ENCODE measurements at regions not wholly inside any gene's neighbourhood (a gene's known extent, or its start where the extent isn't known, plus 50 kb on each side); places are given as distances from the start of the nearest gene placed in this dataset.
"Not testable (repeated sequence)": the region's sequence is repeated elsewhere in the genome, so short reads cannot be mapped to it uniquely, and the experiment has no call there.

DNA sequence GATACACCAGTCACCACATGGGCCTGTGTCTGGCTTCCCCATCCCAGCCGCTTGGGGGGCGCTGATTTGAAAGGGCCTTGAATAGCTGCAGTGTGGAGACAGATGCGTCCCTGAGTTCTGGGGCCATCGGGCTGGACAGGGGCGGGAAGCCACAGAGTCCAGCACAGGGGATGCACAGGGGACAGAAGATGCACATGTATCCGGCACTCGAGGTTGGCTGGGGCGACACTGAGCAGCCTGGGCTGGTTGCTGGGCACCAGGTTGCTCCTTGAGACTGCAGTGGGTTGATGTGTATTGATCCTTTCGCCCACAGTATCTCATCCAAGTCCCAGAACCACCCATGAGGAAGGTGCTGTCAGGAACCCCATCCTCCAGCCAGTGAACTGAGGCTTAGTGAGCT is 99.3 kb upstream of the SYT13 start:
- no peak for DNase-seq (ENCODE audit: low read depth in 2 of 2)

DNA sequence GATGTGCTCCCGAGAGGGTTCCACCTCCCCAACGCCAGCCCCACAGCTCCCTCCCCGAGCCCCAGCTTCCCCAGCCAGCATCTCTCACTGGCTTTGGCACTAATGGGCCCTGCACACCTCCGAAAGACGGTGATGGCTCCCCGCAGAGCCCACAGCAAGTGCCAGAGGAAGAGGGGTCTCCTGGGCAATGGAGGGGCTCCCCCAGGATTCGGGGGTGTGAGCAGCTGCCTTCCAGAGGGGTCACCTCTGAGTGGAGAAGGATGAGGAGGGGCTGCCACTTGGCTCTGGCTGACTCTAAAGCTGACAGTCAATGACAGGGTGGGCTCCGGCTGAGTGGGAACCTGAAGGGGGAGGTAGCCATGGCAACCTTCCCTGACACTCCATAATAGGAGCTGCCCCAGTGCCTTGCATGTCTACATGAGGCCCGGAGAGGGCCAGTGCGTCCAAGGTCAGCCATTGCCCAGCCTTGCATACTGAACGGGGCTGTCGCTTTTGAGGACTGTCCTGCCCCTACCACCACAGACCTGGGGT is 98.6 kb upstream of the SYT13 start:
- DNase-seq (ENCODE audit: low read depth in 2 of 2): no peak

DNA sequence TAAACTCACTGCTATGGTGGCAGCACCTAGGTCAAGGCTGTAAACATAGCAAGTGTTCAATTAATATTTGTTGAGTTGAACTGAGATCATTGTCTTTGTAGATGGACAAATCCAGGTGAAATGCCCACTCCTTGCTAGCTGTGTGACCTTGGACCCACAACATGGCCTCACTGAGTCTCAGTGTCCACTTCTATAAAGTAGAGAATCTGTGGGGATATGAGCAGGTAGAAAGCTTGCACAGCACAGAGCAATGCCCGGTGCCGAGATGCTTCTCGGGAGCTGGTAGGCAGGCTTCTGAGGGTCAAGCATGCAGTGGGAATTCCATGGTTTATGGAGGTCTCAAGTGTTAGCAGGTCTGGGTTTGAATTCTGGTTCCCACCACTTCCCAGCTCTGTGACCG is 97.9 kb upstream of the SYT13 start:
- DNase-seq (ENCODE audit: low read depth in 2 of 2): no peak

DNA sequence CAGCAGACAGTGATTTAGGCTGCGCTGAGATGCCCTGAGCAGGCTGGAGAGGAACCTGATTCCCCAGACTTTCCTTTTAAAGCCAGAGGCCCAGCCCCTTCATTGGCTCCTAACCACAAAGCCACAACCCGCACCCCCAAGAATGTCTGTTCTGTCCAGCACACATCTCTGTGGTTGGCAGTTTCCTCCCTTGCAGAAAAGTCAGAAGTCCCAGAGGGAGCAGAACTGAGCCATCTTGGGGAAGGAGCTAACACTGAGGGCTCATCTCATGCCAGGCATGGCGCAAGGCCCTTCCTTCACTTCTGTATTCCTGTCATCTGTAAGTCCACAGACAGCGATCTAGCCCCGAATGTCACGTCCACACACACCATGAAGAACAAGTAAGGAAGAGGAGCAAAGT is 97.1 kb upstream of the SYT13 start:
- DNase-seq (ENCODE audit: low read depth in 2 of 2): no peak

DNA sequence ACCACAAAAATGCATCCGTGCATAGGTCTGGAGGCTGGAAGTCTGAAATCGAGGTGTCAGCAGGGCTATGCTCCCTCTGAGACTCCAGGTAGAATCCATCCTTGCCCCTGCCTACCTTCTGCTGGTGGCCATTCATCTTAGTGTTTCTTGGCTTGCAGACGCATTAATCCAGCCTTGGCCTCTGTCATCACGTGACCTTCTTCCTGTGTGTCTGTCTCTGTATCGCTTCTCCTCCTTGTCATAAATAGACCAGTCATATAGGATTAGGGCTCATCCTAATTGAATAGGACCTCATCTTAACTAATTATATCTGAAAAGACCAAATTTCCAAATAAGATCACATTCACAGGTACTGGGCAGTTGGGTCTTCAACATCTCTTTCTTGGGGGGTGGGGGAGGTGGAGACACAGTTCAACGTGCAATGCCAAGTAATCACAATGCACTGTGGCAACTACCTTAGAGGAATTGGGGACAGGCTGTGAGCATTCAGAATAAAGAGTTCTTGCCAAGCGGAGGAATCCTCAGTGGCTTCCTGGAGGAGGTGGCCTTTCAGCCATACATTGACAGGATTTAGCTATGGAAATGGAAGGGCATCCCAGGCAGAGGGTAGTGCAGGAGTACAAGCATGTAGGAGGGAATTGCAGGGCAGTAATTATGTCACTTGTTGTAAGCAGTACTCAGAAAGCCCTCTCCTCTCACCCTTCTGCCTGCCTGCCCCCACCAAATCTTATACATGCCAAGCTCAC is 96.2 kb upstream of the SYT13 start:
- DNase-seq (ENCODE audit: low read depth in 2 of 2): no peak

DNA sequence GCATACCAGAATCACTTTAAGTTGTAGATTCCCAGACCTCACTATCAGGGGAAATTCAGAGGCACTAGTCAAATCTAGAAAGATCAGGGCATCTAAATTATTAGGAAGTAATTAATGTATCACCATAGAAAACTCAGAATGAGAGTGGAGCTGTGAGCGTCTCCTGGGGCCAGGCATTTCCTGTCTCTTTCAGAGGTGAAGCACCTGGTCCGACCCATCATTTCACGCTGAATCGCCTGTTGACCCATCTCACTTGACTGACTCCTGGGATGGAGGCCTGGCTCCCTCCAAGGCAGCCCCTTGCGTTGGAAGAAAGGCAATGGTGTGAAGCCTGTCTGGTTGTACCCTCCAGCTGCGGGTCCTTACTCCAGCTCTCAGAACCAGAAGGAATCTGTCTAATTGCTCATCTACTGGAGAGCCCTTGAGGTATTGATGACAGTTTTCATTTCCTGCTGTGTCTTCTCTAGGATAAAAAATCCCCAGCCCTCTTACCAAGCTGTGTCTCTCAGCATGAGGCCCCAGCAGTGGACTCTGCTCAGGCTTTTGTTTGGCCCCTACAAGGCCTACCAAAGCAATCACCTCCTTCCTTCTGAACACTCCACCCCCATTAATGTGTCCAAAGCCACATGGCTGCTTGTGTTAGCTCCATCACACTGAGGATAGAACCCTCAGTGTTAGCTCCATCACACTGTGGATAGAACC is 93.2 kb upstream of the SYT13 start:
- no peak for DNase-seq (ENCODE audit: low read depth in 2 of 2)

DNA sequence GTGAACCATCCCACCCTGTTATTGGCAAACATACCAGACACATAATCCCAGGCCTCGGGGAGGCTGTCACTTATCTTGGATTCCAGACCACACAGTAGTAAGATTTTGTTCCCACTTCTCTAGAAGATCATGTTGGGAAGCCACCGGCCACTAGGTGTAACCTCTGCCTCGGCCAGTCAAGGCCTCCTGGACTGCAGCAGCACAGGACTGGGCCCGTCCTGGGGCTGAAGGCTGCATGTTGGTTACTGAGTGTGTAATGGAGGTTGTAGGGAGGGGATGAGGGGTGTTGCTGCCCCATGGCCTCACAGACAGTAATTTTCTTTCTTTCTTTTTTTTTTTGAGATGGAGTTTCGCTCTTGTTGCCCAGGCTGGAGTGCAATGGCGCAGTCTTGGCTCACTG is 92.4 kb upstream of the SYT13 start:
- no peak for DNase-seq (ENCODE audit: low read depth in 2 of 2)

DNA sequence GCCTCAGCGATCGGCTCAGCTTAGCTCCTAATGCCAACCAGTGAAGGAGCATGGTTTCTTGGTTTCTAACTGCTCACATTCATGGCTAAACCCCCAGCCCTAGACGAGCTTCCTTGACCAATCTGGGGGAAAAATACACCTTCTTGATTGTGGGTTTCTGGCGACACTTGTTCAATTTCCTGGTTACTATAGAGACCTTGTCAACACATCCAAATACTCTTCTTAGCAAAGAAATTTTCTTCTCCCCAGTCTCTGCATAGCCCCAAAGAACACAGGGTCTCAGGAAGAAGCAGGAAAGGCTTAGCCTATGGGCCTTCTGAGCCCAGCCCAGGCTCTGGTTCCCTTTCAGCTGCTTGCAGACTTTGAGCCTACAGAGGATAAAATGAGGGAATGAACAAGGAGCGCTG is 88.5 kb upstream of the SYT13 start:
- no peak for DNase-seq (ENCODE audit: low read depth in 2 of 2)

DNA sequence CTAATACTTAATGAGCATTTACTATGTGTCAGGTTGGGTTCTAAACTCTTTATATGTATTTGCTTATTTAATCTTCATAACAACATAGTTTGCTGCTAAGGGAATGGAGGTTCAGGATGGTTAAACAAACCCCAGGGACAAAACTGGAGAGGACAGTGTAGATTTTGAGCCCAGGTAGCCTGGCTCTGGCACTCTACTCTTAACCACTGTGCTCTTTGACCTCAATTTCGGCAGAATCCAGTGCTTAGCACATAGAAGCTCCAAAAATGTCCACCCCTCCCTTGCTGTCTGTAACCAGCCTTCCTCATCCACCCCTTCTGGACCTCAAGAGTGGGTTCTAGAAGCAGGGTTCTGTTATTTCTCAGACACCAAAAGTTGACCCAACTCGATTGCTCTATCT is 88.0 kb upstream of the SYT13 start:
- no peak for DNase-seq (ENCODE audit: low read depth in 2 of 2)

DNA sequence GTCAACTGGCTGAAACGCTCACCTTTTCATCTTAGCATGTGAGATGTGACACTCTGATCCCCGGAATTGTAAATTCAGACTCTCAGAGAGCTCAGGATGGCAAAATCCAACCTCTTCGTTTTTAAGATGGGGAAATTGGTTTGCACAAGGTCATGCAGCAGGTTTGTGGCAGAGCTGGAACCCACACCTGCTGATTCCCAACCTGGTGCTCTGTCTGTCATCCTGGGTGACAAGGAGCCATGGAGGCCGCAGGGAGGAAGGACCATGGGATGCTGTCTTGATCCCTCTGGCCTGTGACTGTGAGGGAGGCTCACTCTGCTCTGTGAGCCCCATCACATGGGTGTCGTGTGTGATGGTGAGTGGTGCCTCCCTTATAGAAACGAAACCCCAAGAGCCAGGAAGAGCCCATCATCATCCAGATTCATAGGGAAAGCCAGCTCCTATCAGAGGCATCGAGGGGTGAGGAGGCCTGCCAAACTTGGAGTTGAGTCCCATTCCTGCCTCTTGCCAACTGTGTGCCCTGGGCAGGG is 87.4 kb upstream of the SYT13 start:
- no peak for DNase-seq (ENCODE audit: low read depth in 2 of 2)

DNA sequence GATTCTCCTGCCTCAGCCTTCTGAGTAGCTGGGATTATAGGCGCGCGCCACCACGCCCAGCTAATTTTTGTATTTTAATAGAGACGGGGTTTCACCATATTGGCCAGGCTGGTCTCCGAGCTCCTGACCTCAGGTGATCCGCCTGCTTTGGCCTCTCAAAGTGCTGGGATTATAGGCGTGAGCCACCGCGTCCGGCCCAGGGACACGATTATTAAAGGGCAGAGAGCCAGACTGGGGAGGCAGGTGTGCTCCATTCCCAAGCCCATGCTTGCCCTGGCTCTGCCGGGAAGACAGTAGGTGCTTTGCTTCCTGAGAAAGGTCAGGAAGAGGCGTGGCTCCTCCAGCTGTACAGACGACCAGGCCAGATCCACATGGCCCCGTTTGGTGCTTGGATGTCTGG is 86.3 kb upstream of the SYT13 start:
- DNase-seq (ENCODE audit: low read depth in 2 of 2): not testable (repeated sequence)

DNA sequence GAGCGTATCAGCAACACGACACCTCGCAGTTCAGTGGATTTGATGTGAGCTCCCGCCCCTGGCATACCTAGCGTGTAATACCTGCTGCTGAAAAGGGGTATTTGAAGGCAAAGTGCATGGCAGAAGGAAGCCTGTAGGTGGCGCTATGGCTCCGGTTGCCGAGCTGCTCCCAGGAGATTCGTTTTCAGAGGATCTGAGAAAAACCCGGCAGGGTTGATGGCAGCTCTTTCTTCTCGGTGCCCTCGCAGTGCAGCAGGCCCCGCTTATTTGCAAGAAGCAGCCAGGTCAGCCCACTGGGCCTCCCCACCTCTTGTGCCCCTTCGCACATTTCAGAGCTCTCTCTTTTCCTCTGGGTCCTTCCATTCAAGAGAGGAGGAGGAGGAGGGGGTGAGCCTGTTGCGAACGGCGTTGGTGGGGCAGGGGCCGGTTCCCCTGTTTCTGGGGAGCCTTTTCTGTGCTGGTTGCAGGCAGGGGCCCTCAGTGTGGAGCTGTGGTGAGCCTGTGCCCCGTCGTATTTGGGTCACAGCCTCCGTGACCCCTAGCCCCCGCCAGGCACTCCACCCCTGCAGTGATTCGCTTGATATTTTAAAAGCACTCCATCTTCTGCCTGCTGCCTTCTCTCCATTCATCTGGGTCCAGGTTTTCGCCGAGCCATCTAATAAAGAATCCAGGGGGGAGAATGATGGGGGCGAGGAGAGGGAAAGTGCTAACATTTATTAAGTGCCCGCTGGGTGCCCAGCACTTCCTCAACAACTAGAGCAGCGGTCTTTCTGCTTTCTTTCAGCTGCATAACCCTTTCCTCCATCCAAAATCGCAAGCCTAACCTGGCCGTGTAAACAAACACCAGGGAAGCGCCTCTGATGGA is 85.3 kb upstream of the SYT13 start:
- DNase-seq (ENCODE audit: low read depth in 2 of 2): peak; percentile 11 to 12

DNA sequence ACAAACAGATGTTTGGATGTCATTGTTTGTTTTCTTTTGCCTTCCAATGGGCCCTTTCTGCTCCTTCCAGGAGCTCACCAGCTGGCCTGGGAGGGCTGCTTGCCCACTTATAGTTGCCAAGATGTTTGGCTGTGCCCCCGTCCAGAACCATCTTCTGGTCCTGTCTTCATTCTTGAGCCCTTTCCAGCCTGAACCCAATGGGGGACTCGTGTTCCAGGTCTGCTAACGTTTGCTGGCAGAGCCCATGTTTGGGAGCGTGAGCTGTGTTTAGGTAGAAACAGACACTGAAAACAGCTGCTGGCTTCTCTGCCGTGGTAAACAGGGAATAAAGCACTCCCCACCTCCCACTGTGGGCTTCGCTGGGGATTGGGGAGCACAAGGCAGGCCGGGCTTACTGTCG is 83.2 kb upstream of the SYT13 start:
- no peak for DNase-seq (ENCODE audit: low read depth in 2 of 2)

DNA sequence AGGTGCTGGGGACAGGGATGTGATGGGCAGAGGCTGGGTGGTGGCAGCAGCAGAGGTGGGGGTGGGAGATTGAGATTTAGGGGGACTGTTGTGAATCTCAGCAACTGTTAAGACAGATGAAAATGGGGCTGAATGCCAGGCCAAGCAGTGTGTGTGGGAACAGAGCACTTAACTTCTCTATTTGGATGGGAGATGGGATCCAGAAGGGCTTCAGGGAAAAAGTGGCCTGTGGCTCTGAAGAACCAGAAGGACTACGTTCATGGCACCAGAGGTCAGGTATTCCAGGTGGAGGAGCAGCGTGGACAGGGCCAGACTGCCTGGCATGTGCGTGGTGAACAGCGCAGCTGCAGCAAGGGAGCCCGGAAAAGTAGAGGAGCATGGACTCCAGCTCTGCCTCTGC is 82.6 kb upstream of the SYT13 start:
- no peak for DNase-seq (ENCODE audit: low read depth in 2 of 2)

DNA sequence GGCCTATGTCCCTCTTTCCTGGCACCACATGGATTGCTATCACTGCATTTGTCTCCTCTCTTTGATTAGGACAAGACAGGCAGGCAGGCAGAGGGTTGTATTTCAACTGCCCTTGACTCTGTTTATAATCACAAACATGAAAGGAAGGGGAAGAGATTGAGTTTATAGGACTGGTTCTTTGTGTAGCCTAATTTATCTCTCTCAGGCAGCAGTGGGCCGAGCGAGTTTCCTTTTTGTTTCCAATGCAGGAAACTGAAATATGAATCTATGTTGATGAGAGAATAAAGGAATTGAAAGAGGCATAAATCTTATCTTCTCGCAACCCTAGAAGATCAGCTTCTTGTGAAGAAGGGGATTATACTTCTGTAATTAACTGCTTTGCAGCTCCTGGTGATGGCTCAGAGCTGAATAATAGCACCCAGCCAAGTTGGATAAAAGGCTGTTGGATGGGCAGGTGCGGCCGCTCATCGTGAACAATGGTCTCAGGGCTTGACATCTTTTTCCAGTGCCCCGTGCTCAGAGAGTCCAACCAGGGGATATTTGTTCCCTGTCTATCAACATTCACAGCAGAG is 80.6 kb upstream of the SYT13 start:
- no peak for DNase-seq (ENCODE audit: low read depth in 2 of 2)

DNA sequence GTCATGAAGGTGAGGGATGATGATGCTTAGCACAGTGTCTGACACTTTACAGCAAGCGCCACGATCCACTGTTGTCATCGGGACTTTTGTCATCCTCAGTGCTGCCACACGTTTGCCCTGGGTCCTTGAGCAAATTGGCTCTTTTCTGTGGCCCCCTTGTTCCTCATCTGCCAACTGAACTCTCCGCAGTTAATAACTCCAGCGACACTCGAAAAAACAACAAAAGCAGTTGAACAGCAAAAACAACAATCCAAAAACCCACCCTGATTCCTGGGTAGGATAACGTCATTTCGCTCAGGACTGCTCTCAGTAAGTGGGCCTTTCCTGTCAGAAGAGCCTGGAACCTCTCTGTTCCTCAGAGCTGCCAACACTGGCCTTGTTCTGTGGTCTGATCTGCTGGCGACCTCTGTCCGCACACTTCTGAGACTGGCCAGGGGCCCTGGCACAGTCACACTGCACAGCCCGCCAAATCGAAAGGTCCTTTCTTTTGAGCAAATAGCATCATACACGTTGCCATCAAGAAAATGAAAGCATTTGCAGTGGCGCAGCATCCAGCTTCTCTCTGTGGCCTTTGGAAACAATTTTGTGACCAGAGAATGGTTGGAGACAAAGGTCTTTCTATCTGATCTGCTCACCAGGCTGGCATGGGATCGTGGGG is 79.9 kb upstream of the SYT13 start:
- no peak for DNase-seq (ENCODE audit: low read depth in 2 of 2)

DNA sequence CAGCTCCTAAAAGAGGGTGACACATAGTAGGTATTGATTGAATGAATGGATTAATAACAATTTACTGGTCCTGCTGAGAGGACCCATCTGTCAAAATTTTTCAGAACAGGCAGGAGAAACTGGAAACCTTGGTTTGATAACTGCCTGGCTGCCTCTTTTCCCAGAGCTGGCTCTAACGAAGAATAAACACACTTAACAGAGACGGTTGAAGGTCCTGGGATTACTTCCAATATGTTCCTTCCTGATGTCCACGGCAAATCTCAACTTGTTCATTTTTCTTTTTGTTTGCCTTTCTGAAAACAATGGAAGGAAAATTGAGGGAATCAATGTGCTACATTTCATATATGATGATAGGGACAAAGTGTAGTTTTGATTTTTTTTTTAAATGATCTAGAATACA is 76.5 kb upstream of the SYT13 start:
- no peak for DNase-seq (ENCODE audit: low read depth in 2 of 2)

DNA sequence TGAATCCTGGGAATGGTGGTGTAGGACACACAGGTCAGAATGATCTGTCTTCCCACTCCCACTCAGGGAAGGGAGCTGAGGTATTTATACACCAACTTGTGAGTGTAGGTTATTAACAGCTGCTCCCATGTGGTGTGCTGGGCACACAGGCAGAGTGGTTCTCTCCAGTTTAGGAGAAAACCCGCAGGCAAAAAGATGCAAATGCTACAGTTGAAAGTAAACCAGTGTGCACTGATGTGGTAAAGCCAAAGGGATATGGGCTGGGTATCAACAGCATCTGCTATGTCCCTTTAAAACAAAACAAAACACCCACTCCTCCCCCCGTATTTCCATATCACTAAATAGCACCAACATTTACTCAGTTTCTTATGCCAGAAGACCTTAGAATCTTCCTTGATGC is 75.4 kb upstream of the SYT13 start:
- no peak for DNase-seq (ENCODE audit: low read depth in 2 of 2)

DNA sequence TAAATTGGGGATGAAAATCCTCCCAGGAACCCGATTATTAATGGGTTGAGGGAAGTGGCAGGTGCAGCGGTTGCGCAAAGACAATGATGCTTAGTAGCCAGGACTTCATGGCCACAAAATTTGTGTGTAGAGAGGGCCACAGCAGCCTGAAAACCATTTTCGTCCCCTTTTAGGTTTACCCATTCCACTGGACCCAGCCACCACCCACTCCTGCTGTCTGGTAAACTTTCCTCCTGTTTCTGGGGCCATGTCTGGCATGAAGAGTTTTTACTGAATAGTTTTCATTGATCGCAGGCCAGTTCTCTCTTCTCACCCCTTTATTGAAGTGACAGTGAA is 69.5 kb upstream of the SYT13 start:
- no peak for DNase-seq (ENCODE audit: low read depth in 2 of 2)

DNA sequence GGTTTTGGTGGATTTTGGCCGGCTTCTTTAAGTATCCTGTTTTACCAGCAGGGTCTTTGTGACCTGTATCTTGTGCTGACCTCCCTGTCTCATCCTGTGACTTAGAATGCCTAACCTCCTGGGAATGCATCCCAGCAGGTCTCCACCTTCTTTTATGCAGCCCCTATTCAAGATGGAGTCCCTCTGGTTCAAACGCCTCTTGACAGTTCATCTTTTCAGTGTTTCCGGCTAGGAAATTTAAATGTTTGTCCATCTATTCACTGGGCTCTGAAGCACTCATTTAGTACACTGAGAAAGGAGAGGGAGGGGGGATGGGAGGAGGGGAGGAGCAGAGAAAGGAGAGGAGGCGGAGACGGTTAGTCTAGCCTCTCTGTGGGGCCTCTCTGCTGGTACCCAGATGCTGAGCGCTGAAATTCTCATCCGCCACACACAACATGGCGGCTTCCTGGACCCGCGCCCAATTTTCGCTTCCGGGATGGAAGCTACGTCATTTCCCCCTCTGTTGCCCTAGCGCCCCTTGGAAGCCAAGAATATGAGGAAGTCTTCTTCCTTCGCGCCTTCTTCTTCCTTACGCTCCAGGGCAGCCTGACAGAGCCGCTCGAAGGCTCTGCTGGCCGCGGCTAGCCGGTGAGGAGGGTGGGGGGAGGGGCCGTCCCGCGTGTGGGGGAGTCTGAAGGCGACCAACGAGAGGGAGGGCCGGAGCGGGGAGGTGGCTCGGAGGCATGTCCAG is 69.0 kb upstream of the SYT13 start:
- peak; percentile 71 to 73 for DNase-seq (ENCODE audit: low read depth in 2 of 2)

DNA sequence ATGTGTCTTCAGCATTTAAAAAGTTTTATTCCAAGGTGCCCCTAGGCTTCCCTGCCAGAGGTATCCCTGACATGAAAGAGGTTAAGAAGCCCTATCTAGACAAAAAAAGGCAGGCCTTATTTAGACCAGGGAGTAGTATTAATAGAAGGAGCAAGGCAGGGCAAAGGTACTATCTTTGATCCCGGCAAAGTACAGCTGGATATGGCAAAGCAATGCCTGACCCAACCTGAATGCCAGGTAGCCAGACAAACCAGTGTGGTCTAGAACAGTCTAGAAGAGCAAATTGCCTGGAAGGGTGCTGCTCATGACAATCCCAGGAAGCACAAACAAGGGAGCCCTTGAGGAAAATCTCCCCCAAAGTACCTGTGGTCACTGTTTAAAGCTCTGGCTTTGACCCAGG is 62.6 kb upstream of the SYT13 start:
- DNase-seq (ENCODE audit: low read depth in 2 of 2): no peak
